H1 (cell line): ENCODE measurements at regions not wholly inside any gene's neighbourhood (a gene's known extent, or its start where the extent isn't known, plus 50 kb on each side); places are given as distances from the start of the nearest gene placed in this dataset.

Source experiments
- CTCF ChIA-PET: fragments of 300-600 bp; sonication (Branson Sonifier 250); formaldehyde crosslinking; loops from one replicate; lab custom pipeline; 2021; ENCODE audit not compliant: partially characterized antibody; lab: Charles Lee
- POLR2A ChIA-PET: fragments of 300-600 bp; sonication (Branson Sonifier 250); formaldehyde crosslinking; loops from one replicate; lab custom pipeline; 2021; ENCODE audit warnings: inconsistent platforms; ENCODE audit not compliant: partially characterized antibody; lab: Charles Lee
- DNase-seq, 2 experiments: peaks; one replicate each; pipeline versions ENCODE4 v3.0.0 to v3.0.0-alpha.2; 2010 to 2022; ENCODE audit warnings: low spot score in 2 of 2, low read depth in 1 of 2, mixed read lengths in 1 of 2
- FAIRE-seq: peaks from 2 replicates; lab custom pipeline; 2011; peaks lifted over from hg19 to GRCh38; lab: Jason Lieb, UNC
- H2AFZ ChIP-seq: 2 replicates; pipeline ENCODE4 v1.8.1; 2012; ENCODE audit warnings: low read length, inconsistent platforms
- H2AK5ac ChIP-seq: 2 replicates; pipeline ENCODE4 v1.6.1; 2013; ENCODE audit warnings: low read depth, low read length
- H2BK120ac ChIP-seq: replicated peaks from 2 replicates; pipeline ENCODE3; 2013; ENCODE audit warnings: low read depth, low read length, inconsistent platforms
- H2BK12ac ChIP-seq: 2 replicates; pipeline ENCODE4 v1.6.1; 2013; ENCODE audit warnings: low read depth, low read length
- H2BK15ac ChIP-seq: 2 replicates; pipeline ENCODE4 v1.6.1; 2013; ENCODE audit warnings: low read length
- H2BK20ac ChIP-seq: 2 replicates; pipeline ENCODE4 v1.6.1; 2013; ENCODE audit warnings: low read length
- H2BK5ac ChIP-seq: 2 replicates; pipeline ENCODE4 v1.6.1; 2013; ENCODE audit warnings: low read depth, low read length
- H3K14ac ChIP-seq: 2 replicates; pipeline ENCODE4 v1.6.1; 2013; ENCODE audit warnings: inconsistent platforms; ENCODE audit not compliant: insufficient read length
- H3K18ac ChIP-seq: 2 replicates; pipeline ENCODE4 v1.6.1; 2013; ENCODE audit warnings: low read length; ENCODE audit errors: extremely low read depth
- H3K23ac ChIP-seq: 2 replicates; pipeline ENCODE4 v1.6.1; 2013; ENCODE audit warnings: inconsistent platforms; ENCODE audit not compliant: insufficient read length
- H3K23me2 ChIP-seq: 2 replicates; pipeline ENCODE4 v1.6.1; 2013; ENCODE audit warnings: low read depth, low read length
- H3K27ac ChIP-seq: 2 replicates; pipeline ENCODE4 v1.6.1; 2011; ENCODE audit warnings: low read depth, low read length, inconsistent platforms
- H3K27me3 ChIP-seq, 4 experiments: replicated peaks in 1 of 4; 1 replicate in 1 of 4; 2 replicates in 3 of 4; pipeline versions ENCODE4 v1.6.1 to v1.8.1; 2011 to 2013; ENCODE audit warnings: low read length in 3 of 4, mild to moderate bottlenecking in 3 of 4, inconsistent platforms in 2 of 4, mixed read lengths in 2 of 4, moderate library complexity in 1 of 4; ENCODE audit not compliant: control insufficient read depth in 3 of 4, insufficient read depth in 3 of 4; ENCODE audit errors: extremely low read depth in 1 of 4
- H3K36me3 ChIP-seq, 4 experiments: 2 replicates each; pipeline versions ENCODE4 v1.6.1 to v1.8.1; 2011 to 2013; ENCODE audit warnings: mild to moderate bottlenecking in 4 of 4, low read length in 3 of 4, moderate library complexity in 2 of 4, control low read depth in 1 of 4, inconsistent platforms in 1 of 4; ENCODE audit not compliant: insufficient read depth in 4 of 4, control insufficient read depth in 2 of 4
- H3K4ac ChIP-seq: replicated peaks from 2 replicates; pipeline ENCODE3; 2013; ENCODE audit warnings: low read length, low read depth, mixed read lengths, inconsistent platforms; ENCODE audit not compliant: insufficient read length
- H3K4me1 ChIP-seq, 4 experiments: replicated peaks in 1 of 4; 1 replicate in 1 of 4; 2 replicates in 3 of 4; pipeline versions ENCODE4 v1.6.1 to v1.8.1; 2011 to 2013; ENCODE audit warnings: low read length in 3 of 4, inconsistent platforms in 2 of 4, mixed read lengths in 1 of 4; ENCODE audit not compliant: insufficient read depth in 4 of 4, control insufficient read depth in 3 of 4
- H3K4me2 ChIP-seq, 2 experiments: 2 replicates each; pipeline versions ENCODE4 v1.6.1 to v1.8.1; 2011 to 2013; ENCODE audit warnings: low read depth in 2 of 2, low read length in 2 of 2, control low read depth in 1 of 2, inconsistent platforms in 1 of 2, mild to moderate bottlenecking in 1 of 2; ENCODE audit not compliant: insufficient read depth in 1 of 2
- H3K4me3 ChIP-seq, 4 experiments: fragments of 200-600, 300-600 bp in 1 of 4; sonication (generic), shearing (Covaris generic), sonication (Bioruptor Twin) in 1 of 4; 2 replicates each; pipeline versions ENCODE4 v1.5.1 to v1.8.1; 2011 to 2016; ENCODE audit warnings: low read length in 4 of 4, low read depth in 3 of 4, control low read depth in 2 of 4, inconsistent platforms in 2 of 4, mild to moderate bottlenecking in 2 of 4, mixed read lengths in 1 of 4, moderate library complexity in 1 of 4; ENCODE audit not compliant: insufficient read depth in 2 of 4; ENCODE audit errors: extremely low read depth in 1 of 4
- H3K56ac ChIP-seq: replicated peaks from 2 replicates; pipeline ENCODE3; 2013; ENCODE audit warnings: low read depth, mild to moderate bottlenecking, mixed read lengths, low read length, inconsistent platforms; ENCODE audit not compliant: insufficient read length
- H3K79me1 ChIP-seq: 2 replicates; pipeline ENCODE4 v1.6.1; 2013; ENCODE audit warnings: low read depth, low read length, control low read depth
- H3K79me2 ChIP-seq, 2 experiments: 2 replicates each; pipeline versions ENCODE4 v1.6.1 to v1.8.1; 2012 to 2013; ENCODE audit warnings: low read length in 2 of 2, mild to moderate bottlenecking in 2 of 2, inconsistent platforms in 1 of 2; ENCODE audit not compliant: insufficient read depth in 2 of 2, control insufficient read depth in 1 of 2
- H3K9ac ChIP-seq, 4 experiments: replicated peaks in 1 of 4; 1 replicate in 1 of 4; 2 replicates in 3 of 4; pipeline versions ENCODE4 v1.6.1 to v1.8.1; 2011 to 2013; ENCODE audit warnings: low read depth in 3 of 4, low read length in 3 of 4, control low read depth in 2 of 4, mild to moderate bottlenecking in 2 of 4, moderate library complexity in 2 of 4, inconsistent platforms in 1 of 4; ENCODE audit errors: extremely low read depth in 1 of 4
- H3K9me3 ChIP-seq, 2 experiments: 2 replicates each; pipeline versions ENCODE4 v1.6.1 to v1.8.1; 2012 to 2013; ENCODE audit warnings: mild to moderate bottlenecking in 2 of 2, moderate library complexity in 2 of 2, control low read depth in 1 of 2, inconsistent platforms in 1 of 2, low read depth in 1 of 2, low read length in 1 of 2, mixed read lengths in 1 of 2; ENCODE audit not compliant: insufficient read depth in 2 of 2
- H4K20me1 ChIP-seq, 2 experiments: replicated peaks in 1 of 2; 2 replicates each; pipeline versions ENCODE3 to v1.8.1; 2011 to 2013; ENCODE audit warnings: inconsistent platforms in 2 of 2, low read length in 2 of 2, mild to moderate bottlenecking in 1 of 2; ENCODE audit not compliant: insufficient read depth in 2 of 2, control insufficient read depth in 1 of 2
- H4K5ac ChIP-seq: 2 replicates; pipeline ENCODE4 v1.6.1; 2013; ENCODE audit warnings: low read length, low read depth, mixed read lengths, inconsistent platforms; ENCODE audit not compliant: insufficient read length
- H4K8ac ChIP-seq: 2 replicates; pipeline ENCODE4 v1.8.0; 2013; ENCODE audit warnings: mild to moderate bottlenecking, moderate library complexity, low read length, inconsistent platforms; ENCODE audit not compliant: insufficient read depth; ENCODE audit errors: extremely low read depth
- H4K91ac ChIP-seq: replicated peaks from 2 replicates; pipeline ENCODE3; 2013; ENCODE audit warnings: low read length, mixed read lengths, inconsistent platforms; ENCODE audit not compliant: insufficient read length
- ATF3 ChIP-seq: IDR thresholded peaks from 2 replicates; pipeline ENCODE4 v1.6.1; 2011; ENCODE audit warnings: low read depth, mild to moderate bottlenecking, low read length; ENCODE audit not compliant: insufficient read depth
- GTF2F1 ChIP-seq: IDR thresholded peaks from 2 replicates; pipeline ENCODE4 v1.6.1; 2012; ENCODE audit warnings: low read depth, low read length, improper control_type of control experiment, borderline replicate concordance
- TBP ChIP-seq: IDR thresholded peaks from 2 replicates; pipeline ENCODE4 v1.6.1; 2011; ENCODE audit warnings: low read depth, low read length, improper control_type of control experiment
- WGBS, 2 experiments: shearing (Covaris generic) in 1 of 2; methylation state at CpG; one replicate each; pipeline versions ENCODE4 v1.1.6 to v1.1.7; 2013 to 2015; ENCODE audit warnings: low lambda C conversion rate in 2 of 2, mixed read lengths in 2 of 2, inconsistent platforms in 1 of 2, low coverage in 1 of 2, missing lambda C conversion rate in 1 of 2; ENCODE audit not compliant: insufficient replicate concordance in 2 of 2, insufficient coverage in 1 of 2, insufficient read length in 1 of 2; ENCODE audit errors: extremely low coverage in 1 of 2, missing lambda C conversion rate in 1 of 2; 5-methylcytosine and 5-hydroxymethylcytosine counted together

DNA sequence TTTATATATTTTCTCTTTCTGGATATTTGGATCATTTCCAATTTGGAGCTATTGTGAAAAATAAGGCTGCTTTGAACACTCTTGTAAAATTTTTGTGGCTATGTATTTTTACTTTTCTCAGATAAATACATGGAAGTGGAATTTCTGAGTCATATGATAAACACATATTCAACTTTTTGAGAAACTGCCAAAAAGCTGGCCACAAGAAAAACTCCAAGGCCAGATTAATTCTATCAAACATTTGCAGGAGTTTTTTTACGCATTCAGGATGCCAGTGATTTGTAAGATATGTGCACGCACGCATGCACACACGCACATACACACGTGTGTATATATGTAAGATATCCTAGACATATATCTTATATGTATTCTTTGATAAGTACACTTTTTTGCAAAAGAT lies 477.5 kb upstream of the SPHKAP start:
- CTCF ChIA-PET = interaction anchor here (0.7 to 3.1 kb wide), 9 partner anchors 23 to 767 kb away, joined by 3 to 17 read pairs (median 3); no protein-coding TSS in a partner anchor
- Histone ChIP-seq H2BK12ac (no peak overlapping the region), H3K23ac (no peak overlapping the region), H4K20me1 (no peaks in the 10 kb centered on the region), H3K23me2 (no peaks in the 10 kb centered on the region; the same call in 1 of the 2 replicates), H3K9me3 (no peaks in the 10 kb centered on the region), H3K18ac (no peak overlapping the region), H3K4me2 (no peak overlapping the region), H3K27ac (no peak overlapping the region), H3K79me2 (no peaks in the 10 kb centered on the region), H3K4ac (no peak overlapping the region), H3K9ac (no peak overlapping the region), H4K91ac (no peak overlapping the region), H2BK20ac (no peak overlapping the region), H3K14ac (no peak overlapping the region), H3K79me1 (no peaks in the 10 kb centered on the region), H3K36me3 (no peaks in the 10 kb centered on the region), H3K56ac (no peak overlapping the region), H2AK5ac (no peak overlapping the region), H4K5ac (no peak overlapping the region), H2BK15ac (no peak overlapping the region), H2BK120ac (no peak overlapping the region), H3K27me3 (no peaks in the 10 kb centered on the region), H3K4me3 (no peak overlapping the region), H3K4me1 (no peaks in the 10 kb centered on the region), H2BK5ac (no peak overlapping the region), H2AFZ (no peak overlapping the region), H4K8ac (no peak overlapping the region)
- POLR2A ChIA-PET = no interaction called here
- DNase-seq = no peak
- no peak for FAIRE-seq
- TF ChIP-seq GTF2F1 (no peak), ATF3 (no peak), TBP (no peak)
- WGBS, 2 experiments = 96% methylated on average over 5 of the region's 5 CpGs; no CpG with 5 or more reads in 1 of the 2 experiments
